B cell (primary cell): ENCODE measurements at regions not wholly inside any gene's neighbourhood (a gene's known extent, or its start where the extent isn't known, plus 50 kb on each side); places are given as distances from the start of the nearest gene placed in this dataset.
"Not testable (repeated sequence)": the region's sequence is repeated elsewhere in the genome, so short reads cannot be mapped to it uniquely, and the experiment has no call there.

Experiments used
- ATAC-seq: fragments of 200-7000 bp; cut with Tn5 transposase; one replicate; pipeline ENCODE4 v1.10.0; 2021; ENCODE audit warnings: low read depth, mild to moderate bottlenecking, moderate number of reproducible peaks, moderate library complexity
- CTCF ChIA-PET: fragments of 350-600 bp; sonication (Branson Sonifier 250); formaldehyde crosslinking; loops from one replicate; lab custom pipeline; 2021; ENCODE audit warnings: antibody characterized with exemption, inconsistent platforms; lab: Charles Lee
- POLR2A ChIA-PET: fragments of 350-600 bp; sonication (Branson Sonifier 250); formaldehyde crosslinking; loops from one replicate; lab custom pipeline; 2021; ENCODE audit warnings: antibody characterized with exemption; lab: Charles Lee
- DNase-seq: peaks from one replicate; pipeline ENCODE4 v3.0.0; 2013
- H2AFZ ChIP-seq: 2 replicates; pipeline ENCODE4 v1.6.1; 2012; ENCODE audit warnings: mild to moderate bottlenecking, low read depth, low read length; ENCODE audit not compliant: insufficient read depth, poor library complexity, severe bottlenecking
- H3K27ac ChIP-seq, 2 donors: 1 replicate in 1 of 2; 2 replicates in 1 of 2; pipeline ENCODE4 v1.5.1; 2012 to 2013; ENCODE audit warnings: low read length in 2 of 2, mild to moderate bottlenecking in 2 of 2, moderate library complexity in 1 of 2
- H3K27me3 ChIP-seq, 4 experiments: fragments of 200-600 bp in 1 of 4; sonication (generic) in 1 of 4; replicated peaks in 1 of 4; 1 replicate in 2 of 4; 2 replicates in 2 of 4; pipeline versions ENCODE4 v1.6.1 to v1.7.0; 2013 to 2016; ENCODE audit warnings: low read length in 3 of 4, mild to moderate bottlenecking in 2 of 4, mixed read lengths in 1 of 4, moderate library complexity in 1 of 4; ENCODE audit not compliant: insufficient read depth in 4 of 4, control insufficient read depth in 3 of 4; ENCODE audit errors: control extremely low read depth in 1 of 4
- H3K36me3 ChIP-seq, 2 experiments: replicated peaks in 1 of 2; 1 replicate in 1 of 2; 2 replicates in 1 of 2; pipeline versions ENCODE4 v1.6.1 to v1.7.1; 2013; ENCODE audit warnings: low read length in 1 of 2; ENCODE audit not compliant: insufficient read depth in 2 of 2, control insufficient read depth in 1 of 2; ENCODE audit errors: control extremely low read depth in 1 of 2, extremely low read depth in 1 of 2
- H3K4me1 ChIP-seq, 2 donors: fragments of 200-600 bp in 1 of 2; sonication (generic) in 1 of 2; 1 replicate in 1 of 2; 2 replicates in 1 of 2; pipeline versions ENCODE4 v1.5.1 to v1.6.1; 2013 to 2017; ENCODE audit warnings: low read length in 2 of 2; ENCODE audit not compliant: control insufficient read depth in 2 of 2, insufficient read depth in 2 of 2
- H3K4me2 ChIP-seq: replicated peaks from 2 replicates; pipeline ENCODE3; 2012; ENCODE audit warnings: mild to moderate bottlenecking, low read depth, low read length; ENCODE audit not compliant: poor library complexity, severe bottlenecking
- H3K4me3 ChIP-seq, 5 experiments: fragments of 200-600 bp in 1 of 5; sonication (generic) in 1 of 5; 1 replicate in 3 of 5; 2 replicates in 2 of 5; pipeline versions ENCODE4 v1.5.1 to v1.7.0; 2011 to 2016; ENCODE audit warnings: low read length in 4 of 5, mild to moderate bottlenecking in 4 of 5, low read depth in 2 of 5, control low read depth in 1 of 5, moderate library complexity in 1 of 5; ENCODE audit not compliant: insufficient read depth in 1 of 5; ENCODE audit errors: control extremely low read depth in 1 of 5, extremely low read depth in 1 of 5
- H3K79me2 ChIP-seq: fragments of 200-600 bp; sonication (generic); one replicate; pipeline ENCODE4 v1.6.0; 2016; ENCODE audit warnings: low read length; ENCODE audit not compliant: control insufficient read depth, insufficient read depth
- H3K9ac ChIP-seq: fragments of 200-600 bp; sonication (generic); 2 replicates; pipeline ENCODE4 v1.6.1; 2017; ENCODE audit warnings: mild to moderate bottlenecking, low read length, moderate library complexity
- H3K9me3 ChIP-seq, 3 donors: one replicate each; pipeline versions ENCODE4 v1.6.1 to v1.7.1; 2013; ENCODE audit warnings: low read length in 2 of 3; ENCODE audit not compliant: control insufficient read depth in 2 of 3, insufficient read depth in 1 of 3; ENCODE audit errors: control extremely low read depth in 1 of 3
- H4K20me1 ChIP-seq: 2 replicates; pipeline ENCODE4 v1.6.0; 2012; ENCODE audit warnings: mild to moderate bottlenecking, low read length; ENCODE audit not compliant: insufficient read depth, control insufficient read depth, poor library complexity, severe bottlenecking
- H3K27ac Mint-ChIP-seq: one replicate; pipeline ENCODE4 v1.8.0; 2021; ENCODE audit warnings: mixed read lengths
- H3K27me3 Mint-ChIP-seq: one replicate; pipeline ENCODE4 v1.8.0; 2021; ENCODE audit warnings: mixed read lengths
- H3K4me1 Mint-ChIP-seq: one replicate; pipeline ENCODE4 v1.8.0; 2021; ENCODE audit warnings: mixed read lengths
- H3K4me3 Mint-ChIP-seq: one replicate; pipeline ENCODE4 v1.8.0; 2021; ENCODE audit warnings: mixed read lengths
- H3K9me3 Mint-ChIP-seq: one replicate; pipeline ENCODE4 v1.8.0; 2022; ENCODE audit warnings: mixed read lengths; ENCODE audit not compliant: insufficient read depth
- EZH2 ChIP-seq: IDR thresholded peaks from 2 replicates; pipeline ENCODE4 v1.6.1; 2012; ENCODE audit warnings: borderline replicate concordance, low read depth, mild to moderate bottlenecking, moderate library complexity, low read length; ENCODE audit not compliant: insufficient read depth, poor library complexity, severe bottlenecking
- WGBS: methylation state at CpG from one replicate; pipeline ENCODE4 v1.1.5; 2013; ENCODE audit warnings: missing lambda C conversion rate; ENCODE audit not compliant: insufficient coverage; 5-methylcytosine and 5-hydroxymethylcytosine counted together
- intact Hi-C: fragments of 100-400 bp; cut with micrococcal nuclease; formaldehyde crosslinking; loops from one replicate; pipeline ENCODE4 v1.10.0; 2022
- TF ChIP-seq, protein P1 (sequence below): fragments of 200-600 bp; IDR thresholded peaks from one replicate; pipeline ENCODE4 v1.8.0; 2022; ENCODE audit warnings: antibody characterized with exemption, mild to moderate bottlenecking

- Mint-ChIP-seq H3K9me3 (peaks cover under 1% of the 10 kb centered on the region), H3K27me3 (no peaks in the 10 kb centered on the region), H3K4me3 (no peak overlapping the region), H3K4me1 (no peaks in the 10 kb centered on the region), H3K27ac (no peak overlapping the region)
- no peak for DNase-seq
- Histone ChIP-seq H2AFZ (no peak overlapping the region), H3K36me3 (no peaks in the 10 kb centered on the region), H3K27ac (no peak overlapping the region), H3K4me3 (no peak overlapping the region), H3K4me2 (no peak overlapping the region), H3K9me3 (peaks cover 0 to 4% (median 0%) of the 10 kb centered on the region in 3 donors), H4K20me1 (no peaks in the 10 kb centered on the region), H3K9ac (no peak overlapping the region), H3K27me3 (no peaks in the 10 kb centered on the region), H3K79me2 (no peaks in the 10 kb centered on the region), H3K4me1 (no peaks in the 10 kb centered on the region)
- no peak for ATAC-seq
- ChIA-PET POLR2A (no interaction called here), CTCF (no interaction called here)
- no peak for TF ChIP-seq EZH2
- TF ChIP-seq, protein P1, sequence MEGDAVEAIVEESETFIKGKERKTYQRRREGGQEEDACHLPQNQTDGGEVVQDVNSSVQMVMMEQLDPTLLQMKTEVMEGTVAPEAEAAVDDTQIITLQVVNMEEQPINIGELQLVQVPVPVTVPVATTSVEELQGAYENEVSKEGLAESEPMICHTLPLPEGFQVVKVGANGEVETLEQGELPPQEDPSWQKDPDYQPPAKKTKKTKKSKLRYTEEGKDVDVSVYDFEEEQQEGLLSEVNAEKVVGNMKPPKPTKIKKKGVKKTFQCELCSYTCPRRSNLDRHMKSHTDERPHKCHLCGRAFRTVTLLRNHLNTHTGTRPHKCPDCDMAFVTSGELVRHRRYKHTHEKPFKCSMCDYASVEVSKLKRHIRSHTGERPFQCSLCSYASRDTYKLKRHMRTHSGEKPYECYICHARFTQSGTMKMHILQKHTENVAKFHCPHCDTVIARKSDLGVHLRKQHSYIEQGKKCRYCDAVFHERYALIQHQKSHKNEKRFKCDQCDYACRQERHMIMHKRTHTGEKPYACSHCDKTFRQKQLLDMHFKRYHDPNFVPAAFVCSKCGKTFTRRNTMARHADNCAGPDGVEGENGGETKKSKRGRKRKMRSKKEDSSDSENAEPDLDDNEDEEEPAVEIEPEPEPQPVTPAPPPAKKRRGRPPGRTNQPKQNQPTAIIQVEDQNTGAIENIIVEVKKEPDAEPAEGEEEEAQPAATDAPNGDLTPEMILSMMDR, result no peak
- intact Hi-C loops, result no loop called here
- 0% methylated on average over 1 of the region's 1 CpG for WGBS
Measured at GRCh38 chr1:68918563-68918962, 421.7 kb upstream of the DEPDC1 start.

GRCh38 chr1:68919075-68919474 is 422.2 kb upstream of the DEPDC1 start:
- intact Hi-C loops, result no loop called here
- no peaks in the 10 kb centered on the region for H3K4me1 ChIP-seq
- H3K4me3 ChIP-seq, result no peak overlapping the region
- no peak for DNase-seq
- H3K9ac ChIP-seq, result no peak overlapping the region
- H3K27ac Mint-ChIP-seq, result no peak overlapping the region
- no peaks in the 10 kb centered on the region for H3K27me3 Mint-ChIP-seq
- no CpG with 5 or more reads among the region's 1 CpG for WGBS
- H3K27ac ChIP-seq, result no peak overlapping the region
- H3K36me3 ChIP-seq, result no peaks in the 10 kb centered on the region
- H4K20me1 ChIP-seq, result no peaks in the 10 kb centered on the region
- no peaks in the 10 kb centered on the region for H3K9me3 Mint-ChIP-seq
- H3K9me3 ChIP-seq, result peaks cover 0 to 5% (median 0%) of the 10 kb centered on the region in 3 donors
- ATAC-seq, result no peak
- H3K4me1 Mint-ChIP-seq, result no peaks in the 10 kb centered on the region
- ChIA-PET CTCF (no interaction called here), POLR2A (no interaction called here)
- H3K79me2 ChIP-seq, result no peaks in the 10 kb centered on the region
- H3K27me3 ChIP-seq, result no peaks in the 10 kb centered on the region
- H3K4me3 Mint-ChIP-seq, result no peak overlapping the region
- TF ChIP-seq, protein P1, result no peak
- no peak for TF ChIP-seq EZH2
- no peak overlapping the region for H2AFZ ChIP-seq
- H3K4me2 ChIP-seq, result no peak overlapping the region

DNA sequence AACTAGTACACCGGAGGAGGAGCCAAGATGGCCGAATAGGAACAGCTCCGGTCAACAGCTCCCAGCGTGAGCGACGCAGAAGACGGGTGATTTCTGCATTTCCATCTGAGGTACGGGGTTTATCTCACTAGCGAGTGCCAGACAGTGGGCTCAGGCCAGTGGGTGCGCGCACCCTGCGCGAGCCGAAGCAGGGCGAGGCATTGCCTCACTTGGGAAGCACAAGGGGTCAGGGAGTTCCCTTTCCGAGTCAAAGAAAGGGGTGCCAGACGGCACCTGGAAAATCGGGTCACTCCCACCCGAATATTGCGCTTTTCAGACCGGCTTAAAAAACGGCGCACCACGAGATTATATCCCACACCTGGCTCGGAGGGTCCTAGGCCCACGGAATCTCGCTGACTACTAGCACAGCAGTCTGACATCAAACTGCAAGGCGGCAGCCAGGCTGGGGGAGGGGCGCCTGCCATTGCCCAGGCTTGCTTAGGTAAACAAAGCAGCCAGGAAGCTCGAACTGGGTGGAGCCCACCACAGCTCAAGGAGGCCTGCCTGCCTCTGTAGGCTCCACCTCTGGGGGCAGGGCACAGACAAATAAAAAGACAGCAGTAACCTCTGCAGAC is 426.7 kb upstream of the DEPDC1 start:
- whole genome bisulfite sequencing, result 93% methylated on average over 24 of the region's 30 CpGs
- H3K36me3 ChIP-seq, ATAC-seq, H3K9me3 ChIP-seq, DNase-seq, H3K4me3 Mint-ChIP-seq, H3K27ac Mint-ChIP-seq, H3K4me1 ChIP-seq, H3K4me2 ChIP-seq, H3K9ac ChIP-seq, CTCF ChIA-PET, H3K27ac ChIP-seq, H3K4me3 ChIP-seq, H3K27me3 Mint-ChIP-seq, H2AFZ ChIP-seq, intact Hi-C loops, H3K27me3 ChIP-seq, H4K20me1 ChIP-seq, H3K9me3 Mint-ChIP-seq, H3K4me1 Mint-ChIP-seq, H3K79me2 ChIP-seq, POLR2A ChIA-PET: not testable (repeated sequence)
